NCI-H226 (cell line): ENCODE measurements at regions not wholly inside any gene's neighbourhood (a gene's known extent, or its start where the extent isn't known, plus 50 kb on each side); places are given as distances from the start of the nearest gene placed in this dataset.

Experiments used
- DNase-seq: peaks from one replicate; pipeline ENCODE4 v3.0.0-alpha.2; 2015

- no peak for DNase-seq
Measured at GRCh38 chr9:1434811-1435210, 384.7 kb downstream of the DMRT2 start.

GRCh38 chr9:1440256-1440655, 390.1 kb downstream of the DMRT2 start:
- no peak for DNase-seq

- DNase-seq, result no peak
Measured at GRCh38 chr9:1442105-1442504, 391.9 kb downstream of the DMRT2 start.

GRCh38 chr9:1443450-1443849, 393.3 kb downstream of the DMRT2 start:
- DNase-seq, result no peak

GRCh38 chr9:1446671-1447070, 396.5 kb downstream of the DMRT2 start:
- no peak for DNase-seq

GRCh38 chr9:1453636-1454035, 403.5 kb downstream of the DMRT2 start:
- DNase-seq, result no peak

GRCh38 chr9:1454211-1454610, 404.1 kb downstream of the DMRT2 start:
- no peak for DNase-seq

- DNase-seq, result no peak
Measured at GRCh38 chr9:1454616-1455347, 404.6 kb downstream of the DMRT2 start.

GRCh38 chr9:1455766-1456165, 405.6 kb downstream of the DMRT2 start:
- no peak for DNase-seq

GRCh38 chr9:1456301-1457024, 406.3 kb downstream of the DMRT2 start:
- no peak for DNase-seq

GRCh38 chr9:1457460-1457859, 407.3 kb downstream of the DMRT2 start:
- no peak for DNase-seq

- DNase-seq, result peak; percentile 12
Measured at GRCh38 chr9:1458503-1458902, 408.3 kb downstream of the DMRT2 start.

GRCh38 chr9:1460143-1460769, 410.1 kb downstream of the DMRT2 start:
- no peak for DNase-seq

- no peak for DNase-seq
Measured at GRCh38 chr9:1461812-1462211, 411.7 kb downstream of the DMRT2 start.

GRCh38 chr9:1462626-1463308, 412.6 kb downstream of the DMRT2 start:
- DNase-seq, result no peak

- DNase-seq, result no peak
Measured at GRCh38 chr9:1469996-1470395, 419.8 kb downstream of the DMRT2 start.

- no peak for DNase-seq
Measured at GRCh38 chr9:1473956-1474634, 423.9 kb downstream of the DMRT2 start.

GRCh38 chr9:1474671-1475070, 424.5 kb downstream of the DMRT2 start:
- no peak for DNase-seq

GRCh38 chr9:1490341-1491232, 440.4 kb downstream of the DMRT2 start:
- no peak for DNase-seq

GRCh38 chr9:1492156-1492555, 442.0 kb downstream of the DMRT2 start:
- DNase-seq, result no peak

GRCh38 chr9:1495282-1496030, 445.3 kb downstream of the DMRT2 start:
- DNase-seq, result no peak
